Parathyroid adenoma (tissue), 2 donors: ENCODE measurements at regions not wholly inside any gene's neighbourhood (a gene's known extent, or its start where the extent isn't known, plus 50 kb on each side); places are given as distances from the start of the nearest gene placed in this dataset.

Source experiments
- H2AFZ ChIP-seq: fragments of 300-600 bp; sonication (generic); one replicate; pipeline ENCODE4 v1.7.0; 2017; ENCODE audit warnings: antibody characterized with exemption, mild to moderate bottlenecking
- H3K27ac ChIP-seq: fragments of 300-600 bp; sonication (generic); one replicate; pipeline ENCODE4 v1.7.0; 2017
- H3K27me3 ChIP-seq: fragments of 300-600 bp; sonication (generic); one replicate; pipeline ENCODE4 v1.7.0; 2017; ENCODE audit warnings: low read length; ENCODE audit not compliant: control insufficient read depth, insufficient read depth
- H3K36me3 ChIP-seq: fragments of 300-600 bp; sonication (generic); one replicate; pipeline ENCODE4 v1.7.0; 2017; ENCODE audit warnings: low read length; ENCODE audit not compliant: control insufficient read depth, insufficient read depth
- H3K4me1 ChIP-seq: fragments of 300-600 bp; sonication (generic); one replicate; pipeline ENCODE4 v1.7.0; 2017; ENCODE audit warnings: control low read depth
- H3K4me2 ChIP-seq: fragments of 300-600 bp; sonication (generic); one replicate; pipeline ENCODE4 v1.7.0; 2017; ENCODE audit warnings: low read length
- H3K4me3 ChIP-seq: fragments of 300-600 bp; sonication (generic); one replicate; pipeline ENCODE4 v1.7.0; 2017; ENCODE audit warnings: low read depth, low read length
- H3K79me2 ChIP-seq: fragments of 300-600 bp; sonication (generic); one replicate; pipeline ENCODE4 v1.7.0; 2017; ENCODE audit warnings: control low read depth
- H3K9ac ChIP-seq: fragments of 300-600 bp; sonication (generic); one replicate; pipeline ENCODE4 v1.7.0; 2017; ENCODE audit warnings: mild to moderate bottlenecking
- H3K9me3 ChIP-seq: fragments of 300-600 bp; sonication (generic); one replicate; pipeline ENCODE4 v1.7.0; 2017; ENCODE audit warnings: low read length; ENCODE audit not compliant: control insufficient read depth
- TF ChIP-seq, protein P1 (sequence below): fragments of 300-600 bp; sonication (generic); IDR thresholded peaks from one replicate; pipeline ENCODE4 v1.7.0; 2017; ENCODE audit warnings: antibody characterized with exemption, mild to moderate bottlenecking
- donor health status: primary hyperparathyroidism.

DNA sequence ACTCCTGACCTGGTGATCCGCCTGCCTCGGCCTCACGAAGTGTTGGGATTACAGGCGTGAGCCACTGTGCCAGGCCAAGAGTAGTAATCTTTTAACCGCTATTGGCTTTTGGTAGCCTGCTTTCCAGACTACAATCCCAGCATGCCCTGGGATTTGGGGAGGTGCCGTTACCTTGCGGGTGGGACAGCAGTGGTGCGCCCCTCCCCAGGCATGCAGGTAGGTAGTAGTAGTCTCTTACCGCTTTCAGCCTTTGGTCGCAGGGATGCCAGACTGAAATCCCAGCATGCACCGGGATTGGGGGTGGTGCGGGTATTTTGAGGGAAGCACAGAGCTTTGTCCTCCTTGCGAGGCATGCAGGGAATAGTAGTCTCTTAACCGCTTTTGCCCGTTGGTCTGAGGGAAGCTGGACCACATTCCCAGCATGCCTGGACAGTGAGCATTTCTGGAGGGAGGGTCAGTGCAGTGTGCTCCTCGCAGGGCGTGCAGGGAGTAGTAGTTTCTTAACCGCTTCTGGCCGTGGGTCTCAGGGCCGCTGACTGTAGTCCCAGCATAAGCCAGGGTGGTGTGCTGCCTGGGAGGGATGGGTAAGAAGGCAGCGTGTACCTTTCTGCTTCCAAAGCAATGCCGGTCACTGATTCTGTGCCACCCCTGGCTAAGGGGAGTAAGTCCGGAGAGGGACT, 1686.8 kb downstream of the TP53TG3F start:
- Histone ChIP-seq H2AFZ (no peak overlapping the region), H3K9me3 (no peaks in the 10 kb centered on the region), H3K79me2 (no peaks in the 10 kb centered on the region), H3K27ac (no peak overlapping the region), H3K4me3 (no peak overlapping the region), H3K4me1 (no peaks in the 10 kb centered on the region), H3K27me3 (no peaks in the 10 kb centered on the region), H3K9ac (no peak overlapping the region), H3K36me3 (no peaks in the 10 kb centered on the region), H3K4me2 (no peak overlapping the region)
- TF ChIP-seq, protein P1, sequence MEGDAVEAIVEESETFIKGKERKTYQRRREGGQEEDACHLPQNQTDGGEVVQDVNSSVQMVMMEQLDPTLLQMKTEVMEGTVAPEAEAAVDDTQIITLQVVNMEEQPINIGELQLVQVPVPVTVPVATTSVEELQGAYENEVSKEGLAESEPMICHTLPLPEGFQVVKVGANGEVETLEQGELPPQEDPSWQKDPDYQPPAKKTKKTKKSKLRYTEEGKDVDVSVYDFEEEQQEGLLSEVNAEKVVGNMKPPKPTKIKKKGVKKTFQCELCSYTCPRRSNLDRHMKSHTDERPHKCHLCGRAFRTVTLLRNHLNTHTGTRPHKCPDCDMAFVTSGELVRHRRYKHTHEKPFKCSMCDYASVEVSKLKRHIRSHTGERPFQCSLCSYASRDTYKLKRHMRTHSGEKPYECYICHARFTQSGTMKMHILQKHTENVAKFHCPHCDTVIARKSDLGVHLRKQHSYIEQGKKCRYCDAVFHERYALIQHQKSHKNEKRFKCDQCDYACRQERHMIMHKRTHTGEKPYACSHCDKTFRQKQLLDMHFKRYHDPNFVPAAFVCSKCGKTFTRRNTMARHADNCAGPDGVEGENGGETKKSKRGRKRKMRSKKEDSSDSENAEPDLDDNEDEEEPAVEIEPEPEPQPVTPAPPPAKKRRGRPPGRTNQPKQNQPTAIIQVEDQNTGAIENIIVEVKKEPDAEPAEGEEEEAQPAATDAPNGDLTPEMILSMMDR, result no peak

DNA sequence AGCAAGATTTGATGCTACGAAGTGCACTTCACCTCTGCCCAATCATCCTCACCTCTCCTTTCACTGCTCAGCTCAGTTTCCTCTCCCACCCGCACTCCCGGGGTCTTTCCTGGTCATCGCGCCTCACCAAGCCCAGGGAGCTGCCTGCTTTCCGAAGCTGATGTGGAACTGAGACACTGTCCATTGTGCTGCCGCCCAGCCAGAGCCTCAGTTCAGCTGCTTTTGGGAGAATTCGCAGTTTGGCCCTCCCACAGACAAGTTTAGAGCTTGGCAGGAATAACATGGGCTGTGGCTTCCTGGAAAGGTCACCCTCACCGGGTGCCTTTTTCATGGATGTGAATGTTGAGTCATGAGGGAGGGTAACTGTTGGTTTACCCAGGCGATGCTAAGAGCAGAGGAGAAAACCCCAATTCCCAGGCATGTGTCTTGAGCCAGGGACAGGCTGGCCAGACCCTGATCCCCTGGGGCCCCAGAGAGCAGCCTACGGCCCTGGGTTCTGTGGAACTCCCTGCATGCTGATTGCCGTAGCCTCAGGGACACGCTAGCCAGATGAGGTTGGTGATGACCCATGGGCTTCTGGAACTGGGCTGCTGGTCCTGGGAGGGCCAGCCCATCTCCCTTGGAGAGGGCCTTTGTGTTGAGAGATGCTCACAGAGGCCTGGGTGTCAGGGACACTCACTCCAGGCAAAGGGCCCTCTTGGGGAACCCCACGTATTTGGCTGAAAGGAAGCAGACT, 1687.5 kb downstream of the TP53TG3F start:
- Histone ChIP-seq H3K27ac (no peak overlapping the region), H3K36me3 (no peaks in the 10 kb centered on the region), H3K79me2 (no peaks in the 10 kb centered on the region), H3K4me1 (no peaks in the 10 kb centered on the region), H3K4me2 (no peak overlapping the region), H3K9me3 (no peaks in the 10 kb centered on the region), H3K27me3 (no peaks in the 10 kb centered on the region), H2AFZ (no peak overlapping the region), H3K9ac (no peak overlapping the region), H3K4me3 (no peak overlapping the region)
- TF ChIP-seq, protein P1, result no peak

DNA sequence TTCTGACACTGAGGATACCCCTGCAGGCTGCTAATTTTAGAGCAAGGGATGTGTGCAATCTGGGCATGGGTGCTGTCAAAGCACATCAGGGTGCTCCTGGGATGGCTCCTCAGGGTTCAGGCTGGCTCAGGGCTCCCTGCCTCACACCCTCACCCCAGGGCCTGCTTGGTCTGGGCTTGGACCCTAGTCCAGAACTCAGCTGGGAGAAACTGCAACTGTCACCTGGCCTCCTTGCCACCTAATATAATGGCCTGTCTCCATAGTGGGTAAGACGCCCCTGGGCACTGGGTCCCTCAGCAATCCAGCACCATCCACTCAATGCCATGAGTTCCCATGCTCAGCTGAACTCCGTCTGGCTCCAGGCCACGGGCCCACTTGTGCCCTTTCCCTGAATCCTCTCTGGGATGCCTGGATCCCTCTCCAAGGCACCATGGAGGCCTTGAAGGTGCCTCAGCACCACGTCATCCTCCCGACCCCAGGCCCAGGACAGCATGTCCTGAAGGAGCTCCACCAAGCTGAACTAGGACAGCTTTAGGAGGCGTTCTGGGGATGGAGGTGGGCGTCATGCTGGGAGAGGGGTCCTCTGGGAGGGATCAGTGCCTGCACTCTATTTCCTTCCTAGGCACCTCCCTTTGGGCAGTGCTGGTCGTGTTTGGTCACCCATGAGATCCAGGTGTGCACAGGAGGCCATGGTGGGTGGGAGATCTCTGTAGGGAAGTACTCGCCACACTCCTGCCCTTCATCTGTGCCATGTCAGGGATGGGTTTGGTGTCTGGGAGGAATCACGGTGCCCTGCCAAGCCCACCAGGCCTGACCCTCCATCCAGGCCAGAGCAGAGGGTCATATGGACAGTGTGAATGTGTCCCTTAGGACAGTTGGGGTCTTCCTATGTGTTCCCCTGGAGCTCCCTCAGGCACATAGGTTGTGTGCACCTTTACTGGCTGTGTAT, 1688.4 kb downstream of the TP53TG3F start:
- no peaks in the 10 kb centered on the region for H3K4me1 ChIP-seq
- no peak overlapping the region for H3K4me2 ChIP-seq
- H3K9me3 ChIP-seq, result no peaks in the 10 kb centered on the region
- no peak overlapping the region for H3K4me3 ChIP-seq
- H3K79me2 ChIP-seq, result no peaks in the 10 kb centered on the region
- no peak overlapping the region for H3K27ac ChIP-seq
- H3K9ac ChIP-seq, result no peak overlapping the region
- no peaks in the 10 kb centered on the region for H3K36me3 ChIP-seq
- no peak overlapping the region for H2AFZ ChIP-seq
- H3K27me3 ChIP-seq, result no peaks in the 10 kb centered on the region
- TF ChIP-seq, protein P1, result no peak

DNA sequence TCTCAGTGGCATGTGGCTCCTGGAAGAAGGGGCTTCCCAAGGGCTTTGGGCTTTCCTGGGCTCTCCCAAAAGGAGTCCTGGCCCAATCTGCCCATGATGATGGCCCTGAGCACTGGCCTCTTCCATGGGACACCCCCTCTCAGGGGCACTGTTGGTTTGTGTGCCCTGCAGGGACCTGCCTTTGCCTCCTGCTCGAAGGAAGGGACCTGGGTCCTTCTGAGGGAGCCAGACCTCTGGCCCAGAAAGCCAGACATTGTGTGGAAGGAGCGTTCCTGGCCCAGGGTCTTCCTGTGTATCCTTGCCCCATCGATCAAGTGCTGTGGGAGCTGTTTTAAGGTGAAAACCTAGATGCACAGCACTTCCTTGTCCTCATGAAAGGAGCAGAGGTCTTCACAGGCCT, 1689.3 kb downstream of the TP53TG3F start:
- Histone ChIP-seq H3K27ac (no peak overlapping the region), H3K4me2 (no peak overlapping the region), H3K4me3 (no peak overlapping the region), H2AFZ (no peak overlapping the region), H3K9ac (no peak overlapping the region), H3K79me2 (no peaks in the 10 kb centered on the region), H3K9me3 (no peaks in the 10 kb centered on the region), H3K4me1 (no peaks in the 10 kb centered on the region), H3K27me3 (no peaks in the 10 kb centered on the region), H3K36me3 (no peaks in the 10 kb centered on the region)
- TF ChIP-seq, protein P1, result no peak
